Liver (tissue), 8 donors: ENCODE measurements at regions not wholly inside any gene's neighbourhood (a gene's known extent, or its start where the extent isn't known, plus 50 kb on each side); places are given as distances from the start of the nearest gene placed in this dataset.
"Not testable (repeated sequence)": the region's sequence is repeated elsewhere in the genome, so short reads cannot be mapped to it uniquely, and the experiment has no call there.

ENCODE experiments used
- DNase-seq: peaks from one replicate; pipeline ENCODE4 v3.0.0-alpha.2; 2017; ENCODE audit warnings: low spot score
- H3K27ac ChIP-seq, 2 donors: one replicate each; pipeline ENCODE4 v1.7.0; 2013; ENCODE audit warnings: inconsistent platforms in 2 of 2, low read length in 2 of 2, control low read depth in 1 of 2, low read depth in 1 of 2, mild to moderate bottlenecking in 1 of 2
- H3K27me3 ChIP-seq, 4 donors: one replicate each; pipeline versions ENCODE4 v1.6.1 to v1.7.0; 2013; ENCODE audit warnings: low read length in 3 of 4, inconsistent platforms in 1 of 4, mild to moderate bottlenecking in 1 of 4, moderate library complexity in 1 of 4; ENCODE audit not compliant: control insufficient read depth in 4 of 4, insufficient read depth in 4 of 4
- H3K36me3 ChIP-seq, 4 donors: one replicate each; pipeline versions ENCODE4 v1.6.1 to v1.7.0; 2013; ENCODE audit warnings: low read length in 3 of 4, mild to moderate bottlenecking in 3 of 4, low read depth in 1 of 4, moderate library complexity in 1 of 4; ENCODE audit not compliant: control insufficient read depth in 4 of 4, insufficient read depth in 3 of 4
- H3K4me1 ChIP-seq, 4 donors: one replicate each; pipeline versions ENCODE4 v1.6.1 to v1.7.0; 2013; ENCODE audit warnings: low read length in 3 of 4, mild to moderate bottlenecking in 3 of 4, moderate library complexity in 1 of 4; ENCODE audit not compliant: control insufficient read depth in 4 of 4, insufficient read depth in 4 of 4
- H3K4me3 ChIP-seq, 3 donors: one replicate each; pipeline versions ENCODE4 v1.6.1 to v1.7.0; 2013; ENCODE audit warnings: low read length in 3 of 3, control low read depth in 1 of 3, low read depth in 1 of 3, mild to moderate bottlenecking in 1 of 3
- H3K9ac ChIP-seq, 2 donors: one replicate each; pipeline ENCODE4 v1.7.0; 2013; ENCODE audit warnings: low read length in 2 of 2, mild to moderate bottlenecking in 2 of 2, moderate library complexity in 2 of 2, control low read depth in 1 of 2, low read depth in 1 of 2
- H3K9me3 ChIP-seq, 4 donors: one replicate each; pipeline versions ENCODE4 v1.6.1 to v1.7.0; 2013; ENCODE audit warnings: low read length in 3 of 4; ENCODE audit not compliant: control insufficient read depth in 4 of 4
- ATF3 ChIP-seq: IDR thresholded peaks from 2 replicates; pipeline ENCODE4 v1.6.1; 2016; ENCODE audit warnings: antibody characterized with exemption
- CTCF ChIP-seq: fragments of 150-350 bp; IDR thresholded peaks from 2 replicates; pipeline ENCODE4 v1.5.1; 2017; ENCODE audit warnings: improper control_type of control experiment, low read depth, low read length; ENCODE audit not compliant: missing input control
- FOXA1 ChIP-seq: IDR thresholded peaks from 2 replicates; pipeline ENCODE4 v1.6.1; 2016; ENCODE audit warnings: antibody characterized with exemption
- FOXA2 ChIP-seq: IDR thresholded peaks from 2 replicates; pipeline ENCODE4 v1.6.1; 2016; ENCODE audit warnings: antibody characterized with exemption
- GABPA ChIP-seq, 2 donors: IDR thresholded peaks in 1 of 2; conservative IDR thresholded peaks in 1 of 2; 2 replicates each; pipeline ENCODE4 v1.6.1; 2016; ENCODE audit warnings: antibody characterized with exemption in 2 of 2, mild to moderate bottlenecking in 1 of 2, moderate library complexity in 1 of 2
- HNF4A ChIP-seq, 2 donors: conservative IDR thresholded peaks; 2 replicates each; pipeline ENCODE4 v1.6.1; 2016; ENCODE audit warnings: antibody characterized with exemption in 2 of 2, mild to moderate bottlenecking in 2 of 2
- HNF4G ChIP-seq: IDR thresholded peaks from 2 replicates; pipeline ENCODE4 v1.6.1; 2016; ENCODE audit warnings: antibody characterized with exemption
- JUND ChIP-seq, 2 donors: IDR thresholded peaks; 2 replicates each; pipeline ENCODE4 v1.6.1; 2016; ENCODE audit warnings: antibody characterized with exemption in 2 of 2
- MAX ChIP-seq: IDR thresholded peaks from 2 replicates; pipeline ENCODE4 v1.6.1; 2016; ENCODE audit warnings: antibody characterized with exemption
- NR2F2 ChIP-seq: IDR thresholded peaks from 2 replicates; pipeline ENCODE4 v1.6.1; 2016; ENCODE audit warnings: antibody characterized with exemption
- REST ChIP-seq: IDR thresholded peaks from 2 replicates; pipeline ENCODE4 v1.6.1; 2016; ENCODE audit warnings: antibody characterized with exemption, mild to moderate bottlenecking
- RXRA ChIP-seq, 2 donors: IDR thresholded peaks; 2 replicates each; pipeline ENCODE4 v1.6.1; 2017 to 2018; ENCODE audit warnings: antibody characterized with exemption in 2 of 2, mild to moderate bottlenecking in 1 of 2
- SP1 ChIP-seq: IDR thresholded peaks from 2 replicates; pipeline ENCODE4 v1.6.1; 2018; ENCODE audit warnings: antibody characterized with exemption, mild to moderate bottlenecking
- TAF1 ChIP-seq: conservative IDR thresholded peaks from 2 replicates; pipeline ENCODE4 v1.6.1; 2016; ENCODE audit warnings: antibody characterized with exemption, mild to moderate bottlenecking
- YY1 ChIP-seq: IDR thresholded peaks from 2 replicates; pipeline ENCODE4 v1.6.1; 2016; ENCODE audit warnings: antibody characterized with exemption, mild to moderate bottlenecking
- ZBTB33 ChIP-seq: IDR thresholded peaks from 2 replicates; pipeline ENCODE4 v1.6.1; 2016; ENCODE audit warnings: antibody characterized with exemption
- WGBS: extraction: QIAGEN DNeasy Blood & Tissue Kit; methylation state at CpG from one replicate; pipeline ENCODE4 v1.1.7; 2013; 5-methylcytosine and 5-hydroxymethylcytosine counted together
- donor health status: healthy.
- donor health status: healthy.
- donor health status: healthy.
- donor health status: healthy.
- donor health status: healthy.

GRCh38 chr10:105727586-105727985, 1086.5 kb downstream of the SORCS3 start:
- not testable (repeated sequence) for H3K27ac ChIP-seq, H3K9me3 ChIP-seq, H3K27me3 ChIP-seq, H3K4me1 ChIP-seq, DNase-seq, H3K9ac ChIP-seq, H3K4me3 ChIP-seq, H3K36me3 ChIP-seq
- 62% methylated on average over 2 of the region's 2 CpGs for WGBS

- H3K27ac ChIP-seq = no peak overlapping the region
- TF ChIP-seq SP1 (no peak), YY1 (no peak), HNF4G (no peak), JUND (IDR thresholded peaks at IDR 0.05) (no peak), CTCF (no peak), FOXA2 (no peak), ATF3 (no peak), REST (no peak), ZBTB33 (no peak), NR2F2 (no peak), TAF1 (no peak), FOXA1 (no peak), RXRA (IDR thresholded peaks at IDR 0.05) (no peak), MAX (no peak), HNF4A (conservative IDR thresholded peaks at IDR 0.05) (no peak), GABPA (IDR thresholded peaks at IDR 0.05 in 1 of 2, conservative IDR thresholded peaks at IDR 0.05 in 1 of 2) (no peak)
- 57% methylated on average over 2 of the region's 2 CpGs for WGBS
- H3K27me3 ChIP-seq = no peaks in the 10 kb centered on the region
- no peak for DNase-seq
- H3K9me3 ChIP-seq = no peaks in the 10 kb centered on the region
- H3K4me1 ChIP-seq = no peaks in the 10 kb centered on the region
- no peak overlapping the region for H3K9ac ChIP-seq
- no peaks in the 10 kb centered on the region for H3K36me3 ChIP-seq
- H3K4me3 ChIP-seq = no peak overlapping the region
Observed at GRCh38 chr10:105727131-105727530, 1086.0 kb downstream of the SORCS3 start.
